Mucosa of rectum (tissue), 2 donors: ENCODE measurements at regions not wholly inside any gene's neighbourhood (a gene's known extent, or its start where the extent isn't known, plus 50 kb on each side); places are given as distances from the start of the nearest gene placed in this dataset.
"Not testable (repeated sequence)": the region's sequence is repeated elsewhere in the genome, so short reads cannot be mapped to it uniquely, and the experiment has no call there.

Experiments
- H3K27ac ChIP-seq, 2 donors: one replicate each; pipeline ENCODE4 v1.7.0; 2013; ENCODE audit warnings: inconsistent platforms in 2 of 2, low read depth in 2 of 2, low read length in 2 of 2
- H3K27me3 ChIP-seq, 2 donors: one replicate each; pipeline ENCODE4 v1.7.0; 2013; ENCODE audit warnings: low read length in 2 of 2; ENCODE audit not compliant: control insufficient read depth in 2 of 2, insufficient read depth in 2 of 2
- H3K36me3 ChIP-seq, 2 donors: one replicate each; pipeline ENCODE4 v1.7.0; 2013; ENCODE audit warnings: low read length in 2 of 2; ENCODE audit not compliant: control insufficient read depth in 2 of 2, insufficient read depth in 2 of 2
- H3K4me1 ChIP-seq, 2 donors: one replicate each; pipeline ENCODE4 v1.7.0; 2013; ENCODE audit warnings: low read length in 2 of 2, mild to moderate bottlenecking in 1 of 2; ENCODE audit not compliant: control insufficient read depth in 2 of 2, insufficient read depth in 2 of 2
- H3K4me3 ChIP-seq, 2 donors: one replicate each; pipeline ENCODE4 v1.7.0; 2013; ENCODE audit warnings: low read length in 2 of 2
- H3K9ac ChIP-seq, 2 donors: one replicate each; pipeline ENCODE4 v1.7.0; 2013; ENCODE audit warnings: low read length in 2 of 2, low read depth in 1 of 2, mild to moderate bottlenecking in 1 of 2
- H3K9me3 ChIP-seq, 2 donors: one replicate each; pipeline ENCODE4 v1.7.0; 2013; ENCODE audit warnings: low read length in 2 of 2; ENCODE audit not compliant: control insufficient read depth in 2 of 2
- donor health status: healthy.
- donor health status: Normal muscosa, but diverticular disease.

- no peaks in the 10 kb centered on the region for H3K27me3 ChIP-seq
- H3K9me3 ChIP-seq = no peaks in the 10 kb centered on the region
- no peaks in the 10 kb centered on the region for H3K4me1 ChIP-seq
- no peak overlapping the region for H3K27ac ChIP-seq
- H3K4me3 ChIP-seq = no peak overlapping the region
- H3K36me3 ChIP-seq = no peaks in the 10 kb centered on the region
- H3K9ac ChIP-seq = no peak overlapping the region
Measured at GRCh38 chr3:153976891-153977554, 144.2 kb upstream of the ARHGEF26 start.

GRCh38 chr3:153978006-153978405, 143.2 kb upstream of the ARHGEF26 start:
- no peak overlapping the region for H3K4me3 ChIP-seq
- H3K27me3 ChIP-seq = no peaks in the 10 kb centered on the region
- H3K27ac ChIP-seq = no peak overlapping the region
- H3K9me3 ChIP-seq = no peaks in the 10 kb centered on the region
- no peak overlapping the region for H3K9ac ChIP-seq
- no peaks in the 10 kb centered on the region for H3K36me3 ChIP-seq
- no peaks in the 10 kb centered on the region for H3K4me1 ChIP-seq

GRCh38 chr3:153979418-153980251, 141.6 kb upstream of the ARHGEF26 start:
- H3K9ac ChIP-seq = no peak overlapping the region
- no peaks in the 10 kb centered on the region for H3K9me3 ChIP-seq
- no peaks in the 10 kb centered on the region for H3K4me1 ChIP-seq
- H3K27me3 ChIP-seq = no peaks in the 10 kb centered on the region
- H3K27ac ChIP-seq = no peak overlapping the region
- H3K36me3 ChIP-seq = no peaks in the 10 kb centered on the region
- H3K4me3 ChIP-seq = no peak overlapping the region

- no peaks in the 10 kb centered on the region for H3K36me3 ChIP-seq
- H3K27ac ChIP-seq = no peak overlapping the region
- H3K9me3 ChIP-seq = no peaks in the 10 kb centered on the region
- H3K4me3 ChIP-seq = no peak overlapping the region
- H3K9ac ChIP-seq = no peak overlapping the region
- H3K27me3 ChIP-seq = no peaks in the 10 kb centered on the region
- no peaks in the 10 kb centered on the region for H3K4me1 ChIP-seq
Measured at GRCh38 chr3:153980252-153980590, 141.0 kb upstream of the ARHGEF26 start.

- not testable (repeated sequence) for H3K36me3 ChIP-seq, H3K9ac ChIP-seq, H3K4me3 ChIP-seq, H3K27ac ChIP-seq, H3K4me1 ChIP-seq, H3K9me3 ChIP-seq, H3K27me3 ChIP-seq
Measured at GRCh38 chr3:153997364-153997763, 123.8 kb upstream of the ARHGEF26 start.

- no peak overlapping the region for H3K9ac ChIP-seq
- H3K27me3 ChIP-seq = no peaks in the 10 kb centered on the region
- H3K36me3 ChIP-seq = no peaks in the 10 kb centered on the region
- H3K4me1 ChIP-seq = no peaks in the 10 kb centered on the region
- H3K9me3 ChIP-seq = no peaks in the 10 kb centered on the region
- H3K4me3 ChIP-seq = no peak overlapping the region
- H3K27ac ChIP-seq = no peak overlapping the region
Measured at GRCh38 chr3:154003649-154004048, 117.5 kb upstream of the ARHGEF26 start.

GRCh38 chr3:154011036-154011435, 110.2 kb upstream of the ARHGEF26 start:
- Histone ChIP-seq H3K27me3 (no peaks in the 10 kb centered on the region), H3K9me3 (no peaks in the 10 kb centered on the region), H3K27ac (no peak overlapping the region), H3K9ac (no peak overlapping the region), H3K4me3 (no peak overlapping the region), H3K4me1 (no peaks in the 10 kb centered on the region), H3K36me3 (no peaks in the 10 kb centered on the region)

- no peak overlapping the region for H3K4me3 ChIP-seq
- H3K27me3 ChIP-seq = no peaks in the 10 kb centered on the region
- no peaks in the 10 kb centered on the region for H3K4me1 ChIP-seq
- no peaks in the 10 kb centered on the region for H3K9me3 ChIP-seq
- H3K9ac ChIP-seq = no peak overlapping the region
- no peaks in the 10 kb centered on the region for H3K36me3 ChIP-seq
- H3K27ac ChIP-seq = no peak overlapping the region
Measured at GRCh38 chr3:154013736-154014135, 107.5 kb upstream of the ARHGEF26 start.

GRCh38 chr3:154015307-154015706, 105.9 kb upstream of the ARHGEF26 start:
- Histone ChIP-seq H3K27ac (no peak overlapping the region), H3K27me3 (no peaks in the 10 kb centered on the region), H3K36me3 (no peaks in the 10 kb centered on the region), H3K4me1 (no peaks in the 10 kb centered on the region), H3K9me3 (no peaks in the 10 kb centered on the region), H3K4me3 (no peak overlapping the region), H3K9ac (no peak overlapping the region)

- Histone ChIP-seq H3K9ac (no peak overlapping the region), H3K27me3 (no peaks in the 10 kb centered on the region), H3K4me3 (no peak overlapping the region), H3K9me3 (no peaks in the 10 kb centered on the region), H3K4me1 (no peaks in the 10 kb centered on the region), H3K36me3 (no peaks in the 10 kb centered on the region), H3K27ac (no peak overlapping the region)
Measured at GRCh38 chr3:154018100-154018696, 103.0 kb upstream of the ARHGEF26 start.
